ENCODE measurements at regions not wholly inside any gene's neighbourhood (a gene's known extent, or its start where the extent isn't known, plus 50 kb on each side); places are given as distances from the start of the nearest gene placed in this dataset.

GRCh38 chr7:120138497-120138896 lies 134.5 kb upstream of the KCND2 start:
- H3K9me3 ChIP-seq (ENCODE audit: low read length) = no peaks in the 10 kb centered on the region
- no peak overlapping the region for H2AFZ ChIP-seq (ENCODE audit: low read depth, low read length)
- no peaks in the 10 kb centered on the region for H3K27me3 ChIP-seq (ENCODE audit: insufficient read depth, low read depth, low read length)
- H3K9ac ChIP-seq (ENCODE audit: low read length) = no peak overlapping the region
- no peak overlapping the region for H3K27ac ChIP-seq (ENCODE audit: low read length)
- no peaks in the 10 kb centered on the region for H3K79me2 ChIP-seq (replicated peaks; ENCODE audit: insufficient read depth, low read length)
- H3K4me3 ChIP-seq (ENCODE audit: low read length) = no peak overlapping the region
- H3F3A ChIP-seq (ENCODE audit: insufficient read depth, low read length, poor library complexity, severe bottlenecking) = no peaks in the 10 kb centered on the region
- H3K9me2 ChIP-seq (ENCODE audit: insufficient read depth, low read length) = peaks cover 3% of the 10 kb centered on the region
- H4K20me1 ChIP-seq (ENCODE audit: insufficient read depth) = no peaks in the 10 kb centered on the region
- H3K36me3 ChIP-seq (ENCODE audit: insufficient read depth, low read length) = no peaks in the 10 kb centered on the region
- no peak overlapping the region for H3K4me2 ChIP-seq (ENCODE audit: low read length)
- TF ChIP-seq RAD21 (conservative IDR thresholded peaks at IDR 0.05) (no peak), POLR2AphosphoS5 (IDR thresholded peaks at IDR 0.05) (no peak), REST (IDR thresholded peaks at IDR 0.05; ENCODE audit: borderline replicate concordance) (no peak)

- Histone ChIP-seq H3K9me2 (ENCODE audit: insufficient read depth, low read length) (no peaks in the 10 kb centered on the region), H3K9me3 (ENCODE audit: low read length) (no peaks in the 10 kb centered on the region), H2AFZ (ENCODE audit: low read depth, low read length) (no peak overlapping the region), H3K36me3 (ENCODE audit: insufficient read depth, low read length) (no peaks in the 10 kb centered on the region), H3K27me3 (ENCODE audit: insufficient read depth, low read depth, low read length) (no peaks in the 10 kb centered on the region), H3K4me2 (ENCODE audit: low read length) (no peak overlapping the region), H3F3A (ENCODE audit: insufficient read depth, low read length, poor library complexity, severe bottlenecking) (no peaks in the 10 kb centered on the region), H3K27ac (ENCODE audit: low read length) (no peak overlapping the region), H3K79me2 (replicated peaks; ENCODE audit: insufficient read depth, low read length) (no peaks in the 10 kb centered on the region), H3K9ac (ENCODE audit: low read length) (no peak overlapping the region), H3K4me3 (ENCODE audit: low read length) (no peak overlapping the region), H4K20me1 (ENCODE audit: insufficient read depth) (no peaks in the 10 kb centered on the region)
- TF ChIP-seq REST (IDR thresholded peaks at IDR 0.05; ENCODE audit: borderline replicate concordance) (no peak), SMC3 (conservative IDR thresholded peaks at IDR 0.05; ENCODE audit: poor library complexity) (no peak), EZH2 (IDR thresholded peaks at IDR 0.05; ENCODE audit: borderline replicate concordance, insufficient read depth, low read length, poor library complexity, severe bottlenecking) (no peak), CTCF (IDR thresholded peaks at IDR 0.05; ENCODE audit: poor library complexity, severe bottlenecking) (no peak), MXI1 (conservative IDR thresholded peaks at IDR 0.05; ENCODE audit: poor library complexity, severe bottlenecking) (no peak), EP300 (conservative IDR thresholded peaks at IDR 0.05; ENCODE audit: poor library complexity, severe bottlenecking) (no peak)
Measured at GRCh38 chr7:120156476-120156875, 116.5 kb upstream of the KCND2 start.

All from neural cell (in vitro differentiated cells).